ENCODE measurements at regions not wholly inside any gene's neighbourhood (a gene's known extent, or its start where the extent isn't known, plus 50 kb on each side); places are given as distances from the start of the nearest gene placed in this dataset.

DNA sequence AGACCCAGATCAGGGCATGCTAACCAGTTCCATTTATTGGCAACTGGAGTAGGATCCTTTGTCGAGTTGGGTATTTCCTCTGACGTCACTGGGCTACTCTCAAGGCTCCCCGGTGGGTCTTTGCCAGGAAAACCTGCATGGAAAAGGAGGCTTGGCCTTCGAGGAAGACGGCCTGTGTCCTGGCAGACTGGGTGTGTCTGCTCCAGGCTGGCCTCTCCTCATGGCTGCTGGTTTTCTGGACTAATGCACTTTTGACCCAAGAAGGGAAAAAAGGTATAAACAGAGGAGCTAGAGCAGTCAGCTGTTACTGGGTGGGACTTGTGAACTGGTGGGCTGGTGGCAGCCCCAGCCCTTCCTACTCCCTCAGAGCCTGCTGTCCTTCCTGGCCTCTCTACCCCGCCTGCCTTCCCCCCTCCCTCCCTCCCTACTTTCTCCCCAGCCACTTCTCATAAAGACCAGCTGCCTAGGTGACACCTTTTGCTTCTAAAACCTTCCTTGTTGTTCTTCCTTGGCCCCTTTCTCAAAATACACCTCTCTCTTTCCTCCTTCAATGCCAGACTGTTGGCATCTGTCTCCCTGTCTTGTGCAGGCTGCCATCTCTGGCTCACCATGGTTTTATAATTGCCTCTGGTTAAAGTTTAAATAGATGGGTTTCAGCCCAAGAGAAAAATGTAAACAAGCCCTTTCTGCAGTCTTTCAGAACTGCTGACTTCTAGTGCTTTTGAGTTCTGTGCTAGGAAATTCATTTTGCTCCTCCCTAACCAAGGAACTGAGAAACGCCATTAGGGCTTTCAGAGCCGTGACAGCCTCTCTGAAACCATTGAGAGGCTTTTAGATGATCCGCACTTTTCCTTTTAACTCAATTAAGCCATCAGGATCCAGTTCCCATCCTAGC lies 101.8 kb upstream of the MKLN1 start:
- no peak for DNase-seq (ENCODE audit: low spot score)

DNA sequence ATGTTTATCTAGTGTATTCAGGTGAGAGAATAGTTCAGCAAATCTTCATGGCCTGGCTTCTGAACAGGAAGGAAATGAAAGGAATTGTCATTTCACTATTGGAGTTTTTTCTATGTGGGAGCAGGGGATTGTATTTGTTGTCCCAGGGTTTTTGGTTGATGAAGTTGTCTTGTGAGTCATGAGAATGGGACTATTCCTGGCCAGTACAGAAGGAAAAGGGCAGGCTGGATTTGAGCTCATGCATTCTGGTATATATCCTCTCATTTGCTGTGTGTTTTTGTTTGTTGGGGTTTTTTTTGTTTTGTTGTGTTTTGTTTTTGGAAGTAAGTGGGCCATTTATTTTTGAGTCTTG lies 101.2 kb upstream of the MKLN1 start:
- DNase-seq (ENCODE audit: low spot score), result no peak

DNA sequence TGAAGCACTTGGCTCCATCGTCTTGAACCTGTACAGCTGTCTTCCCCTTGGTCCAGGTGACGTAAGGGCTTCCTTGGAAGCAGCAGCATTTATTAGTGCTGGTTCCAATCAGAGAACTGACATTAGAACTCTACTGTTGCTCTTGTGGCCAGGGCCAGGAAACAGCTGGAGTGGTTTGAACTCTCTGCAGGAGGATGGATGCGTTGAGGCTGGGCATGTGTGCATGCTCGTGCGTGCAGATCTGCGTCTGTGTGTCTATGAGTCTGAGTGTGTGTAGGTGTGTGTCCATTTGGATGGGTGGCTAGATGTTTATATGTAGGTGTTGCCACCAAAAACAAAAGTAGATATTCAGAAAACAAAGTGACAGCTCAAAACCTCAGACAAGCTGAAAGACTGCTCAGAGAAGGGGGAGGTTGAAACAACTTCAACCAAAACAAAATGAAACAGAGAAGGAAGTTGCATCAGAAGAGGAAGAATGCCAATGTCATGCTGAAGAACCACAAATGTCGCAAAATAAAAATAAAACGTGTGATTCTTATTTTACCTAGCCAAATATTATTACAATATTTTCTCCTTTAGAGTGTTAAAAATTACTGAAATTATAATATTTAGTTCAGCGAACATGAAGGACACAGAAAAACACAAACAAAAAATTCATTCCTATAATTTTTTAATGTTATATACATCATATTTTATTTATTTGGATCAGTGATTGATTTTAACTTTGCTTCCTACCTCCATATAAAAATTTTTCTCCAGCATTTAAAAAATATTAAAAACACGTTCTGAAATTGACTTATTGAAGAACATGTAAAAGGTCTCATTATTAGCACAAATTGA lies 96.1 kb upstream of the MKLN1 start:
- peak; percentile 48 for DNase-seq (ENCODE audit: low spot score)

DNA sequence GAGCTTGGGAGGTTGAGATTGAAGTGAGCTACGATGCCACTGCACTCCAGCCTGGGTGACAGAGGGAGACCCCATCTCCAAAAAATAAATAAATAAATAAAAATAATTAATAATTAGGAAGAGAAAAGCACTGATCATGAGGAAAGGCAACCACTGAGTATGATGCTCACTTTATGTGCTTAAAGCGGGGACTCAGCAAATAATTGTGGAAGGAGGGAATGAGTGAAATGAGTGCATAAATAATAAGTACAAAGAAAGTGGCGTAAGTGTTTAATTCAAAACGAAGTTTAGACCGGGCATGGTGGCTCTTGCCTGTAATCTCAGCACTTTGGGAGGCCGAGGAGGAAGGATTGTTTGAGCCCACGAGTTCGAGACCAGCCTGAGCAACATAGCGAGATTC lies 94.9 kb upstream of the MKLN1 start:
- no peak for DNase-seq (ENCODE audit: low spot score)

DNA sequence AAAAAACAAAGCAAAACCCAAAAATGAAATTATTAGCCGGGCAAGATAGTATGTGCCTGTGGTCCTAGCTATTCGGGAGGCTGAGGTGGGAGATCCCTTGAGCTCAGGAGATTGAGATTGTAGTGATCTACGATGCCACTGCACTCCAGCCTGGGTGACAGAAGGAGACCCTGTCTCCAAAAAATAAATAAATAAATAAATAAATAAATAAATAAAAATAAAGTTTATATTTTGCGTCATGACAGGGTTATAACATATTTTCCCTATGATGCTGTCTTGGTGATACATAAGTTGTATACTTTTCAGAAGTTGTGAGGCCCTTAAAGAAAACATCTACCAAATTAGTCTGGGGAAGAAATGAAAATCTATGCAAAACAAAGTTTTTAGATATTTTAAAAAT lies 94.5 kb upstream of the MKLN1 start:
- DNase-seq (ENCODE audit: low spot score), result no peak

DNA sequence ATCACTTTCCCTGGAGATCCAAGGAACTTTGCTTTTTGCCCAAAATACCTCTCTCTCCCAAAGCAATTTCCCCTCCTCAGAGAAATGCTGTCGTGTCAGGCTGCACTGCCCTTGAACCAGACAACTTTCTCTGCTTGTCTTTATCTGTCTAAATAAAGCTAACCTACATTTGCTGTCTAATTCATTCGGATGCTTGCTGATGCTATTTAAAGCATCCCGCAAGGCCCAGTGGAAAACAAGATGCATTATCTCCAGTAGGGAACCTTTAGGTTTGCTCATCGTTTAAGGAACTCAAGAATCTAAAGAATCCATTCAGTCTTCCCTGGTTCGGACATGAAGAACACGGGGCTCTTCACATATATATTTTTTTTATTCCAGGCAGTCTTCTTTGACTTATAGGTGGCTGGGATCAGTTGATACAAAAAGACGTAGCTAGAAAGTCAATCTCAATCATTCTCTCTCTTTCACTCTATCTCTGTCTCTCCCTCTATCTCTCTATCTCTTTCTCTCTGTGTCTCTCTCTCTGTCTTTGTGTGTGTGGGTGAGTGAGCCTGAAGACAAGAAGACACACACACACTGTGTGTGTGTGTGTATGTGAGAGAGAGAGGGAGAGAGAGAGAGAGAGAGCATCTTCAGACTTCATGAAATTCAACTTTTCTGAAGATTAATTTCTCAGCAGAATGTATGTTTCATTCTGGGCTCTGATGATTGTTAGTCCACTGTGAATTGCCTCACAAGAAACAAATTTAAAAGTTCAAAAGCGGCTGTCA lies 92.8 kb upstream of the MKLN1 start:
- DNase-seq (ENCODE audit: low spot score), result no peak

DNA sequence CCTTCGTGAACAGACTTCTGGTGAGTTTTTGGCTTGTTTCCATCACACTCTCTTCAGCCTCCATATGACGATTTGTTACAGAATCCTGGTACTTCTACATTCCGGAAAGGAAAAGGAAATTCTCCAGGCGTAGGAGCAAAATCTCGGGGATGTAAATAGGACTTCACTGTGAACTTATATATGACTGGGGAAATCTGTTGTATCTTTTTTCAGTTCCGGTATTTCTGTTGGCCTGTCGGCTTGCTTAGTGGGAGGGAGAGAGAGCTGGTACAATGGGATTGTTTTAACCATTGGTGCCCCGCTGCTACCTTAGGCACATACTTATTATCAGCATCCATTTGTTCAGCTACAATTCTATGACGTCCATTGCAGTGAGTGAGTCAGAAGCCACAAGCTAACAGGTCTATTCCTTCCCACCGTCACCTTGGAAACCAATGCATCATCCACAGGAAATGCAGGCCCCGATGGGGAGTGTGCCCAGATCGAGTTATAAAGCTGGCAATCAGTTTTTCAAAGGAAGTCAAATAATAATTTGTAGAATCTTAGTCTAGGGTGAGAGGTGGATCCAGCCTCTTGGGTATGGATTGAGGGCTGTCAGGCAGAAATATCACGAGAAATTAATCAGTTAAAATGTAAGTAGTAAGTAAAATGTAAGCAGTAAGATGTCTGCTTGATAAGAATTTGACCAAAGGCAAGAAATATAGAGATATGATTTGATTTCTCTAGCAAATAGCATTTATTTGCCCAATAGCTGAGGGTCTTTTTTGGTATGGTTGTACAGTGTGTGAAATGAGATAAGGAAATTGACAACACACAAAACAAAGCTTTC lies 92.0 kb upstream of the MKLN1 start:
- DNase-seq (ENCODE audit: low spot score), result peak; percentile 78

DNA sequence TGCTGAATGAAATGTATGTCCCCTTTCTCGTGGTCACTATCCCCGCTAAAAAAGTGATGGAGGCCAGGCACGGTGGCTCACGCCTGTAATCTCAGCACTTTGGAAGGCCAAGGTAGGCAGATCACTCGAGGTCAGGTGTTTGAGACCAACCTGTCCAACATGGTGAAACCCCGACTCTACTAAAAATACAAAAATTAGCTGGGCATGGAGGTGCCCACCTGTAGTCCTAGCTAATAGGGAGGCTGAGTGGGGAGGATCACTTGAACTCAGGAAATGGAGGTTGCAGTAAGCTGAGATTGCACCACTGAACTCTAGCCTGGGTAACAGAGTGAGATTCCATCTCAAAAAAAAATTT lies 91.4 kb upstream of the MKLN1 start:
- DNase-seq (ENCODE audit: low spot score), result no peak

DNA sequence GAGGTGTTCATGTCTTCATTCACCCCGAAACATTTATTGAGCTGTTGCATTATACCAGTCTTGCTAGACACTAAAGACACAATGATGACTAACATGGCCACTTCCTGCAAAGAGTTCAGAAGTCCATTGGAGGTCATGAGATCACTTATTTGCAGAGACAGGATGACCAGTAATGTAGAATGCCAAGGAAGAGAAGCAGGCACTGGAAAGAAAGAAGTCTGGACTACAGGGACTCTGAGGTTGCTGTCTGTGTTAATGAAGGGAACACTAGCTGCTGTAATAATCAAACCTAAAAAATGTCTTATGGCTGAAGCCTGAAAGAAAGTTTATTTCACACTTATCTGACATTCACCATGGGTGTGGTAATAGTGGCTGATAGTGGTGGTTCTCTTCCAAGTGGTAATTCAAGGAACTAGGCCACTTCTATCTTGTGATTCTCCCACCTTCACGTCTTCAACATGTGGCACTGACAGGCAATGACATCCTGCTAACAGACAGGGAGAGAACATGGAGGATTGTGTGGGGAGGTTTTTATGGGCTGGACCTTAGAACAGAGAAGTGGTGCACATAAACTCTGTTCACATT lies 89.2 kb upstream of the MKLN1 start:
- no peak for DNase-seq (ENCODE audit: low spot score)

DNA sequence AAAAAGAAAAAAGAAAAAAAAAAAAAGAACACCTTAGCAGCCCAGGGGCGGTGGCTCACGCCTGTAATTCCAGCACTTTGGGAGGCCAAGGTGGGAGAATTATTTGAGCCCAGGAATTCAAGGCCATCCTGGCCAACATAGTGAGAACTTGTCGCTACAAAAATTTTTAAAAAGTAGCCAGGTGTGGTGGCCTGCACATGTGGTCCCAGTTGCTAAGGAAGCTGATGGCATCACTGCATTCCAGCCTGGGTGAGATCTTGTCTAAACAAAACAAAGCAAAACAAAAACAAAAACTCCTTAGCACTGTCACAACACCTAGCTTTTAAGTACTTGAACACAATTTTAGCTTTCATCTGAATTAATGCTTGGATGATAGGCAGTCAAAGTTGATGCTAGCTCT lies 86.3 kb upstream of the MKLN1 start:
- DNase-seq (ENCODE audit: low spot score), result no peak

DNA sequence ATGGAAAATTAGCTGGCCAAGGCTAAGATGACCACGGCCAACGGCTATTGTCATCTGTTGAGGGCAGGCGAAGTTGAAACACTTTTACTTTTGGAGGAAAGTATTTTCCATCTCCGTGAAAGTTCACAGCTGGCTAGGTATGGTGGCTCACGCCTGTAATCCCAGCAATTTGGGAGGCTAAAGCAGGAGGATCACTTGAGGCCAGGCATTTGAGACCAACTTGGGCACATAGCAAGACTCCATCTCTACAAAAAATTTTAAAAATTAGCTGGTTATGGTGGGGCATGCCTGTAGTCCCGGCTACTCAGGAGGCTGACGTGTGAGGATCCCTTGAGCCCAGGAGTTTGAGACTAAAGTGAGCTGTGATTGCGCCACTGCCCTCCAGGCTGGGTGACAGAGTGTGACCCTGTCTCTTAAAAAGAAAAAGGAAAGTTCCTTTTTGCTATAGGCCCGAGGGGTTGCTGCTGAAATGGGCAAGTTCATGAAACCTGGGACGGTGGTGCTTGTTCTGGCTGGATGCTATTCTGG lies 85.5 kb upstream of the MKLN1 start:
- DNase-seq (ENCODE audit: low spot score), result no peak

DNA sequence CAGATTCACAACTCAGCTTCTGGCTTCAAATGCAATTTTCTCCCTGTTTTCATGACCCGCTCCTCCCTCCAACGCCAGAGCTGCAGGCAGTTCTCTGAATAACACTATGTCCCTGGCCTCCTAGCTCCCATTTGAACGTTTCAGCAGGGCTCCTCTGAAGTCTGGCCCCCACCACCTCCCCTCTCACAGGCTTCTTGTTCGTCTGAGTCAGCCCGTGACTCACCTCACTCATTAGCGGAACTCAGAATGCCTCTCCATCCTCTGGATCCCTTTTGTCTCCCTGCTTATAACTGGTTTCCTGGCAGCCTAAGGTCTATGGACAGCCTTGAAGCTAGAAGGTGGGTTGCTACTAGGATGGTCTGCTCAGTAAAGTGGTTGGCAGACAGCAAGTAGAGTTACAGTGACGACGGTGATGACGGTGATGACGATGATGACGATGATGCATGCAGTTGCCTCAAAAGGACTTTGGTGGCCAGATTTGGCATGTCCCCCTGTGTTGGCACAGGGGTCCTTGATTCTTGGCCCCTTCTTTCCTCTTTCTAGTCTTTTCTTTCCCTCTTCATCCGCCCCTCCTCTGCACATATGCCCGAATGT lies 83.3 kb upstream of the MKLN1 start:
- peak; percentile 81 for DNase-seq (ENCODE audit: low spot score)

DNA sequence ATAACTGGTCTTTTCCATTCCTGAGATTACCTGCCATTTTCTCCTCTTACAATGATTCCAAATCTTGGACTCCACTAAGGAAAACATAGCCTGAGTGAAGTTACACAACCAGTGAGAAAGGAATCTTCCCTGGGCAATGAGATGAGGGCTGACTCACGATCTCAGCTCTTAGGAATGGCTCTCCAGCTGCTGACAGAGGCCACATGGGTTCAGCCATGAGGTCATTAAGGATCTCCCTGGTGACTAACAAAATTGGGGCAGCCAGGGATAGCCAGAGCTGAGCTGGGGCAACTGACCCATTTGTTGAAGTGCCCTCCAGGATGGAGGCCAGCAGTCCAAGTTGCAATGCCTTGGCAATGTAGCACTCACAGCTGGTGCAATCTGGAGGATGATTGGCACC lies 78.7 kb upstream of the MKLN1 start:
- DNase-seq (ENCODE audit: low spot score), result peak; percentile 92

DNA sequence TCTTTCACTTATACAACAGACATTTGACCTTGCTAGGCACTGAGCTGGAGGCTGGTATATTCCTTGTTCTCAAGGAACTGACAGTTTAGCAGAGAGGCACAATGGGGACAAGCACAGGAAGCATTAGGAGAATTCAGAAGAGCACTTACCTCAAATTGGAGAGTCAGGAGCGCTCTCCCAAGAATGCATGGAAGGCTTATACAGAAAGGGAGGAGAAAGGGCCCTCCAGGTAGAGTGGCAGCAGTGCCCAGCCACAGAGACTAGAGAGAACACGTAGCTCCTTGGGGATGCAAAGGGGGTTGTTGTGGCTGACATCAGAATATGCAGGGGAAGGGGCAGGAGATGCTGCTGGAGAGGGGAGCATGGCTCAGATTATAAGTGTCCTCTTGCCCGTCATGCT lies 78.2 kb upstream of the MKLN1 start:
- DNase-seq (ENCODE audit: low spot score), result no peak

DNA sequence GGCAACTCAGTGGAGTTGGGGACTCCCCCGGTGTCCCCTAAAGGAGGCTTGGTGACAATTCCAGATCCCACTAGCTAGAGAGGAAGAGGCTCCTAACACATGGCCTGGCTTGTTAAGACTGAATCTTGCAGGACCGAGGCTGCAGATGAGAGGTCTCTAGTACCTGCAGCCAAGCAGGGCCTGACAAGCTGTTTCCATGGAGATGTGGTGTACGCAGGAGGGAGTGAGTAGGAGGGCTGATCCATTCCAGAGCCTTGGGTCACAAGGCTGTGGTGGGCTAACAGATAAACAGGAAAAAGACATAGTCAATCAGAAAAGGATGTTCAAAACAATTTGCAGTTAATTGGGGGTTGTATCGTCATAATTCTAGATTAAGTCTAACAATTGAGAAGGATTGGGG lies 77.3 kb upstream of the MKLN1 start:
- no peak for DNase-seq (ENCODE audit: low spot score)

DNA sequence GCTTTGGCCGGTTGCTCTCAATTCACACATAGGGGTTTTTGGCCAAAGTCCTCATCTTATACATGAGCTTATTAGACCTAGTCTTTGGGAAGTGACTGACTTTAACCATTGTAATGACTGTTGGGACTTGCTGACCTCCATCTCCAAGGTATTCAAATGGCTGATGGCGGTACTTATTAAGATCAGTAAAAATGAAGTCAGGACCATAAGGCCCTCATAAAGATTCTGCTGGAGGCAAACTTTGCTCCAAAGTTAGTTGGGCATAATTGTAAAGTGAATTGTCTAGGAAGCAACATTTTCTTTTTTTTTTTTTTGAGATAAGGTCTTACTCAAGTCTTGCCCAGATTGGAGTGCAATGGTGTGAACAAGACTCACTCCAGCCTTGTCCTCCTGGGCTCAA lies 76.3 kb upstream of the MKLN1 start:
- DNase-seq (ENCODE audit: low spot score), result no peak

DNA sequence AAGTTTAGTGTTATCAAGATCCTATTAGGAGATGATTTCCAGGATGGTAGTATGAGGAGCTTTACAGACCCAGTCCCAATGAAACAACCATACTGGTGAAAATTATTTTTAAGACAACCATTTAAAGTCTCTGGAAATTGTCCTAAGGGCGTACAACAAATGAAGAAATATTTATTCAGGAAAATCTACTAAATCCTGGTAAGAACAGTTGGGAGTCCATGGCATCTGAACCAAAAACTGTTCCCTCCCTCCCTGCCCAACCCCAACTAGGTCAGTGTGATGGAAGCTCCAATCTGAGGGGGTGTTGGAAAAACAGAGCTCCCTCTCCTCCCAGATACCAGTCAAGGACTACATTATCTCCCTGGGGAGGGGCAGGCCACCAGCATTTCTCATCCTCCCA lies 74.7 kb upstream of the MKLN1 start:
- DNase-seq (ENCODE audit: low spot score), result no peak

DNA sequence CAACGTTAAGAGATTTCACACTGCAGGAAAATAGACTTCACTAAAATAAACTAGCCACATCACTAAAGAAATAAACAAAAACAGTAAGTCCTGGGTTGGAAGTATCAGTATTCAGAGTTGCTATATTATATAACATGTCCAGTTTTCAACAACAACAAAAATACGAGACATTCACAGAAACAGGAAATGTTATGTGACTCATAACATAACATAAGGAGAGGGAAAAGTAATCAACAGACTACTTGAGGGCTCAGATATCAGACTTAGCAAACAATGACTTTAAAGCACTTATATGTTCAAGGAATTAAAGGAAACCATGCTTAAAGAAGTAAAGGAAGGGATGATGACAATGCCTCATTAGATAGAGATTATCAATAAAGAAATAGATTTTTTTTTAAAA lies 73.5 kb upstream of the MKLN1 start:
- no peak for DNase-seq (ENCODE audit: low spot score)

DNA sequence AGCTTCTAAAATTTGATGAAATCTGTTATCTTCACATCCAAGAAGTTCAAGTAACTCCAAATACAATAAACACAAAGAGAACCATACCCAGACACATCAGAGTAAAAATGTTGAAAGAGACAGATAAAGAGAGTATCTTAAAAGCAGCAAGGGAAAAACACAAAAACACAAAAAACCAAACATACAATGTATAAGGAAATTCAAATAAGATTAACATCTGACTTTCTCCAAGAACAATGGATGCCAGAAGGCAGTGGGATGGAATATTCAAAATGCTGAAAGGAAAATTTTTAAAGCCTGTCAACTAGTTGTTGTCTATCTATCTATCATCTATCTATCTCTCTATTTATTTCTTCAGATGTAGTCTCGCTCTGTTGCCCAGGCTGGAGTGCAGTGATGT lies 72.4 kb upstream of the MKLN1 start:
- no peak for DNase-seq (ENCODE audit: low spot score)

DNA sequence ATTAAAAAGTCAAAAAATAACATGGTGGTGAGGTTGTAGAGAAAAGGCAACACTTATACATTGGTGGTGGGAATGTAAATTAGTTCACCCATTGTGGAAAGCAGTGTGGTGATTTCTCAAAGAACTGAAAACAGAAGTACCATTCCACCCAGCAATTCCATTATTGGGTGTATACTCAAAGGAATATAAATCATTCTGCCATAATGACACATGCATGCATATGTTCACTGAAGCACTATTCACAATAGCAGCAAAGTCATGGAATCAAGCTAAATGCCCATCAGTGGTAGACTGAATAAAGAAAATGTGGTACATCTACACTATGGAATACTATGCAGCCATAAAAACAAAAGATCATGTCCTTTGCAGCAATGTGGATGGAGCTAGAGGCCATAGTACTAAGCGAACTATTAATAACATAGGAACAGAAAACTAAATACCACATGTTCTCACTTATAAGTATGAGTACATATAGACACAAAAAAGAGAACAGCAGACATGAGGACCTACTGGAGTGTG lies 66.1 kb upstream of the MKLN1 start:
- no peak for DNase-seq (ENCODE audit: low spot score)

DNA sequence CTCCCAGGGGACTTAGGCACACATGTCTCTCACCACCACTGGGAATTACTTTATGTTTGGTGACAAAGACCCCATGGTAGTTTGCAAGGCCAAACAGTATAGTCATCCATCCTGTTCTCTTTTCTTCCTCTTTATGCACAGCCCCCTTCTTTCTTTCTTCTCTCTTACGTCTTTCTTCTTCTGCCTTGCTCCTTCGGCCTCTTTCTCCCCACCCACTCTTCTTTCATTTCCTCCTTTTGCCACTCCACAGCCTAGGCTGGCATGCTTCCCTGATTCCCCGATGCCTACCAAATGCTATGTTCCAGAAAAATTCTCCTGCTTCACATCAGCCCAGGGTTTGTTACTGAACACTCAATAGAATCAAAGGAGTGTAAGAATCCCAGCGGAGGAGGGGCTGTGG lies 62.4 kb upstream of the MKLN1 start:
- no peak for DNase-seq (ENCODE audit: low spot score)
